ENCODE measurements at regions not wholly inside any gene's neighbourhood (a gene's known extent, or its start where the extent isn't known, plus 50 kb on each side); places are given as distances from the start of the nearest gene placed in this dataset.

DNA sequence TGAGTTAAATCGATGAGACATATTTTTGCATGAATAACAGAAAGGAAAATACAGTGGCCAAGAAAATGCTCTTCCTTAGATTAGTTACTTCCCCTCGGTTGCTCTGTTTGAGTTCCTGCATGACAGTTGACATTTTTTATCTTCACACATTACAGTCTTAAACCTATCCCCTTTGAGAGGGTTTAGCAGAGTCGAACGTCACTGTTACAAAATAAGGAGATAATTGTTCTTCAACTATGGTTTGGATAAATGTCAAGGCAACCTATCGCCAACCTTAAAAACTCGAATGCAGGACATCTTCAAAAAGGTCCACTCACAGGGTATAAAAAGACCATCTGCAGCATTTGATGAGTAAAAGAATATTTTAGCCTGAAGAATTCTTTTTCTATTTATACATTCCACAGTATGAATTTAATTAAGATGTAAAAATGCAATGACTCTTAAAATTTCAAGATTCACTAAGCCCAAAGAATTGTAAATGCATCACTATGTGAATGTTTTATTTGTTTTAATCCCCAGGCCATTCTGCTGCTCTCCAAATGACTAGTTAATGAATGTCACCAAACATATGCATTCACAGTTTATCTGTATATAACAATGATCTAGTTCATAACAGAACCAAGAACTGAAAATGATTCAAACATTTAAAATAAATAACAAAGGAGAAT, 68.9 kb upstream of the COL11A1 start:
- H3K9me3 ChIP-seq (ENCODE audit: control insufficient read depth in 4 of 4, insufficient read depth in 3 of 4, low read length in 3 of 4) = no peaks in the 10 kb centered on the region
- DNase-seq (no peak), ATAC-seq (ENCODE audit: insufficient read depth, low FRiP score) (no peak)
- 75 to 85% methylated on average over 6 of the region's 6 CpGs for WGBS, 2 donors
- H3K4me1 ChIP-seq (ENCODE audit: control insufficient read depth in 5 of 5, insufficient read depth in 5 of 5, low read length in 5 of 5) = no peaks in the 10 kb centered on the region
- no peak overlapping the region for H3K4me3 ChIP-seq
- H3K36me3 ChIP-seq (ENCODE audit: control insufficient read depth in 4 of 4, insufficient read depth in 4 of 4, low read length in 4 of 4) = no peaks in the 10 kb centered on the region
- TF ChIP-seq, protein P1, sequence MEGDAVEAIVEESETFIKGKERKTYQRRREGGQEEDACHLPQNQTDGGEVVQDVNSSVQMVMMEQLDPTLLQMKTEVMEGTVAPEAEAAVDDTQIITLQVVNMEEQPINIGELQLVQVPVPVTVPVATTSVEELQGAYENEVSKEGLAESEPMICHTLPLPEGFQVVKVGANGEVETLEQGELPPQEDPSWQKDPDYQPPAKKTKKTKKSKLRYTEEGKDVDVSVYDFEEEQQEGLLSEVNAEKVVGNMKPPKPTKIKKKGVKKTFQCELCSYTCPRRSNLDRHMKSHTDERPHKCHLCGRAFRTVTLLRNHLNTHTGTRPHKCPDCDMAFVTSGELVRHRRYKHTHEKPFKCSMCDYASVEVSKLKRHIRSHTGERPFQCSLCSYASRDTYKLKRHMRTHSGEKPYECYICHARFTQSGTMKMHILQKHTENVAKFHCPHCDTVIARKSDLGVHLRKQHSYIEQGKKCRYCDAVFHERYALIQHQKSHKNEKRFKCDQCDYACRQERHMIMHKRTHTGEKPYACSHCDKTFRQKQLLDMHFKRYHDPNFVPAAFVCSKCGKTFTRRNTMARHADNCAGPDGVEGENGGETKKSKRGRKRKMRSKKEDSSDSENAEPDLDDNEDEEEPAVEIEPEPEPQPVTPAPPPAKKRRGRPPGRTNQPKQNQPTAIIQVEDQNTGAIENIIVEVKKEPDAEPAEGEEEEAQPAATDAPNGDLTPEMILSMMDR (IDR thresholded peaks at IDR 0.05; ENCODE audit: control extremely low read depth, extremely low read depth) = no peak
- no peak overlapping the region for H3K27ac ChIP-seq (ENCODE audit: low read depth in 1 of 2, low read length in 1 of 2)
- H3K27me3 ChIP-seq (ENCODE audit: control insufficient read depth in 3 of 3, insufficient read depth in 3 of 3, low read length in 2 of 3) = no peaks in the 10 kb centered on the region
- H3K9ac ChIP-seq (ENCODE audit: insufficient read depth in 1 of 2, low read length in 2 of 2) = no peak overlapping the region

DNA sequence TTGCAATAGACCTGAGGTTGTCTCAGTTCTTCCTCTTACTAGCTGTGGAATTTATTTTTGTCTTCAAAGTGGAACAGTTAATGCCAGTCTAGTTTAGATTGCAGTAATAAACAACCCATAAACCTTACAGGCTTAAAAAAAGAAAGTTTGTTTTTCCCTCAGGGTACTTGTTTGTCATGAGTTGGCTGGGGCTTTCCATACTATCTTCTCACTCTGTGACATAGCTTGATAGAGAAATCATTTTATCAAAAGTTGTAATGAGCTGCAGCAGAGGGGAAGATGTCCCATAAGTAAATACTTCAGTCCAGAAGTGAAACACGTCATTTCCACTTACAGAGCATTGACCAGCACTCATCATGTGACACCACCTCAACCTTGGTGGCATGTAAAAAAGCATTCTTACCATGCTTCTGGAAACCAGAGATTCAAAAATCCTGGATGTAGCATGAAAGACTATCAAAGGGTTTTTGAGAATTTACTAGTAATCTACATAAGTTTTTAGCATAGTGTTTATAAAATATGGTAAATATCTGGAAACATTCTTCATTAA, 62.8 kb upstream of the COL11A1 start:
- no peak overlapping the region for H3K27ac ChIP-seq (ENCODE audit: low read depth in 1 of 2, low read length in 1 of 2)
- DNase-seq (no peak), ATAC-seq (ENCODE audit: insufficient read depth, low FRiP score) (no peak)
- H3K4me1 ChIP-seq (ENCODE audit: control insufficient read depth in 5 of 5, insufficient read depth in 5 of 5, low read length in 5 of 5) = no peaks in the 10 kb centered on the region
- H3K4me3 ChIP-seq = no peak overlapping the region
- no peaks in the 10 kb centered on the region for H3K9me3 ChIP-seq (ENCODE audit: control insufficient read depth in 4 of 4, insufficient read depth in 3 of 4, low read length in 3 of 4)
- TF ChIP-seq, protein P1 (IDR thresholded peaks at IDR 0.05; ENCODE audit: control extremely low read depth, extremely low read depth) = no peak
- 60 to 76% methylated on average over 1 of the region's 1 CpG for WGBS, 2 donors
- H3K9ac ChIP-seq (ENCODE audit: insufficient read depth in 1 of 2, low read length in 2 of 2) = no peak overlapping the region
- H3K36me3 ChIP-seq (ENCODE audit: control insufficient read depth in 4 of 4, insufficient read depth in 4 of 4, low read length in 4 of 4) = no peaks in the 10 kb centered on the region
- no peaks in the 10 kb centered on the region for H3K27me3 ChIP-seq (ENCODE audit: control insufficient read depth in 3 of 3, insufficient read depth in 3 of 3, low read length in 2 of 3)

GRCh38 chr1:103170609-103171008, 62.3 kb upstream of the COL11A1 start:
- H3K9ac ChIP-seq (ENCODE audit: insufficient read depth in 1 of 2, low read length in 2 of 2) = no peak overlapping the region
- no peaks in the 10 kb centered on the region for H3K36me3 ChIP-seq (ENCODE audit: control insufficient read depth in 4 of 4, insufficient read depth in 4 of 4, low read length in 4 of 4)
- DNase-seq = peak in 2 of 3 donors; percentile 7 to 21
- 94 to 95% methylated on average over 7 of the region's 7 CpGs for WGBS, 2 donors
- ATAC-seq (ENCODE audit: insufficient read depth, low FRiP score) = no peak
- H3K4me3 ChIP-seq = no peak overlapping the region
- no peak overlapping the region for H3K27ac ChIP-seq (ENCODE audit: low read depth in 1 of 2, low read length in 1 of 2)
- no peaks in the 10 kb centered on the region for H3K4me1 ChIP-seq (ENCODE audit: control insufficient read depth in 5 of 5, insufficient read depth in 5 of 5, low read length in 5 of 5)
- H3K9me3 ChIP-seq (ENCODE audit: control insufficient read depth in 4 of 4, insufficient read depth in 3 of 4, low read length in 3 of 4) = no peaks in the 10 kb centered on the region
- TF ChIP-seq, protein P1 (IDR thresholded peaks at IDR 0.05; ENCODE audit: control extremely low read depth, extremely low read depth) = no peak
- H3K27me3 ChIP-seq (ENCODE audit: control insufficient read depth in 3 of 3, insufficient read depth in 3 of 3, low read length in 2 of 3) = no peaks in the 10 kb centered on the region
